ENCODE measurements at regions not wholly inside any gene's neighbourhood (a gene's known extent, or its start where the extent isn't known, plus 50 kb on each side); places are given as distances from the start of the nearest gene placed in this dataset.

- in situ Hi-C loops (cut with MboI; ENCODE audit: low sequenced_read_pairs), result no loop called here
Measured at GRCh38 chr2:40041422-40042382, 262.6 kb upstream of the THUMPD2 start.

More at GRCh38 chr2:40041422-40042382, 262.6 kb upstream of the THUMPD2 start:
- CTCF ChIA-PET, result interaction anchor here (0.6 kb wide), 1 partner anchor 598 kb away, joined by 3 read pairs; no protein-coding TSS in a partner anchor
- Histone ChIP-seq H3K36me3 (ENCODE audit: control insufficient read depth, insufficient read depth, low read length) (no peaks in the 10 kb centered on the region), H3K9me1 (ENCODE audit: insufficient read depth, low read length) (peaks cover 12% of the 10 kb centered on the region), H3K4me3 (ENCODE audit: insufficient read depth, low read depth, low read length) (no peak overlapping the region), H3K4ac (ENCODE audit: low read depth, low read length) (peak overlapping the region; percentile 89), H2BK5ac (ENCODE audit: low read depth, low read length, poor library complexity, severe bottlenecking) (peak overlapping the region; percentile 100), H4K5ac (ENCODE audit: low read depth, low read length) (peak overlapping the region; percentile 99), H2AK5ac (ENCODE audit: low read depth, low read length) (peak overlapping the region; percentile 93), H2AK9ac (replicated peaks; ENCODE audit: low read depth, low read length, poor library complexity) (no peak overlapping the region), H2BK120ac (ENCODE audit: low read depth, low read length) (peak overlapping the region; percentile 98), H3K9me3 (ENCODE audit: control insufficient read depth, insufficient read depth, low read length) (no peaks in the 10 kb centered on the region), H3K9ac (ENCODE audit: low read depth, low read length) (no peak overlapping the region), H3K27me3 (ENCODE audit: control insufficient read depth, insufficient read depth, low read length) (no peaks in the 10 kb centered on the region), H3K18ac (ENCODE audit: low read depth, low read length) (peak overlapping the region; percentile 99), H2BK15ac (ENCODE audit: low read depth, low read length) (peak overlapping the region; percentile 97), H3K4me1 (ENCODE audit: control insufficient read depth, insufficient read depth, low read length) (peaks cover 26% of the 10 kb centered on the region), H4K20me1 (ENCODE audit: insufficient read depth, low read length) (no peaks in the 10 kb centered on the region), H2AFZ (replicated peaks; ENCODE audit: low read length, poor library complexity) (peak overlapping the region; percentile 64), H3K56ac (ENCODE audit: extremely low read depth, insufficient read depth, low read length) (peak overlapping the region; percentile 68), H2BK20ac (ENCODE audit: low read depth, low read length) (peak overlapping the region; percentile 96), H4K8ac (ENCODE audit: low read depth in 2 of 2, low read length in 2 of 2) (peak overlapping the region; percentile 74 to 90), H3K4me2 (ENCODE audit: low read depth, low read length) (no peak overlapping the region), H4K91ac (ENCODE audit: insufficient read depth, low read depth, low read length) (peak overlapping the region; percentile 94), H3K14ac (replicated peaks; ENCODE audit: low read depth, low read length) (peak overlapping the region; percentile 95), H3K79me1 (ENCODE audit: low read depth in 1 of 2, low read length in 2 of 2) (peaks cover 0 to 6% of the 10 kb centered on the region in 2 experiments; a peak in 1 of 4 replicates), H3K27ac (ENCODE audit: insufficient read depth, low read length) (peak overlapping the region; percentile 87), H3K23ac (ENCODE audit: low read depth, low read length) (peak overlapping the region; percentile 46)
- POLR2A ChIA-PET (ENCODE audit: unreplicated experiment), result no interaction called here
- intact Hi-C loops (cut with micrococcal nuclease) (no loop called here), dilution Hi-C loops (cut with HindIII; ENCODE audit: low sequenced_read_pairs, unreplicated experiment) (no loop called here)
- BruUV-seq (replicated peaks), result no TSS peak
- peak; percentile 94 for DNase-seq
- ATAC-seq (ENCODE audit: low read depth), result peak; percentile 45
- peak; percentile 96 for TF ChIP-seq CEBPB (IDR thresholded peaks at IDR 0.05; ENCODE audit: low read depth, low read length)
- TF ChIP-seq FOS (IDR thresholded peaks at IDR 0.05; ENCODE audit: low read depth, low read length), result peak; percentile 92
- peak; percentile 5; the same call in 1 of the 2 replicates for TF ChIP-seq RAD21 (IDR thresholded peaks at IDR 0.05; ENCODE audit: low read length)
- peak; percentile 47; the same call in 1 of the 2 replicates for TF ChIP-seq MAZ (IDR thresholded peaks at IDR 0.05; ENCODE audit: borderline replicate concordance, low read depth, low read length)
- TF ChIP-seq NFE2L2 (IDR thresholded peaks at IDR 0.05; ENCODE audit: low read depth, low read length), result peak; percentile 31; the same call in 1 of the 2 replicates
- no peak for TF ChIP-seq CTCF (conservative IDR thresholded peaks at IDR 0.05; ENCODE audit: low read depth, low read length)
- peak; percentile 56 for TF ChIP-seq RCOR1 (IDR thresholded peaks at IDR 0.05; ENCODE audit: insufficient replicate concordance, low read length)
- TF ChIP-seq BHLHE40 (IDR thresholded peaks at IDR 0.05; ENCODE audit: low read depth, low read length), result 0 out of 2 replicates have a peak, but pooled peaks have one; percentile 20
- no peak for TF ChIP-seq MXI1 (IDR thresholded peaks at IDR 0.05; ENCODE audit: borderline replicate concordance, low read depth, low read length)
- WGBS, 2 experiments (ENCODE audit: extremely low coverage in 2 of 2, insufficient read length in 1 of 2), result no CpG with 5 or more reads among the region's 6 CpGs
